ENCODE measurements at regions not wholly inside any gene's neighbourhood (a gene's known extent, or its start where the extent isn't known, plus 50 kb on each side); places are given as distances from the start of the nearest gene placed in this dataset.

DNA sequence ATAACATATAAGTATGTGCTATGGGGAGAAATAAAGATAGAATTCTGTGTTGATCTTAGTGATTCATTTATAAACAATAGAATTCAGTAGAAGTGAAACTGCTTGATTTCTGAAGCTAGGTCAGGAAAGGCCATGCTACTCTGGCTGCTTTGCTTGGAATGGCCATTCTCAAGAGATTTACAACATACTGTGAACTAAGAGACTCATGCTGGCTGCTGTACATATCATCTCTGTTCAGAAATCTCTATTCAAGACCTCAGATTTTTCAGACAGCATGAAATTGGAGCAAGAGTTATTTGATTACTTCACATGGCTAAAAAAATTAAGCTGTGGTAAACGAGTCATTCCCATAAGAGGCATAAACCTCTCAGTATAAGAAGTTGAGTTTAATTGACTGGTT lies 662.6 kb downstream of the BCKDHB start:
- no peak for DNase-seq (ENCODE audit: low read depth in 1 of 2, low spot score in 2 of 2)
- Histone ChIP-seq H2BK15ac (ENCODE audit: low read length) (no peak overlapping the region), H3K27me3 (replicated peaks in 1 of 4; ENCODE audit: control insufficient read depth in 3 of 4, extremely low read depth in 1 of 4, insufficient read depth in 3 of 4, low read length in 3 of 4) (no peaks in the 10 kb centered on the region), H2BK5ac (ENCODE audit: low read depth, low read length) (no peak overlapping the region), H3K9me3 (ENCODE audit: insufficient read depth in 2 of 2, low read depth in 1 of 2, low read length in 1 of 2) (no peaks in the 10 kb centered on the region), H2AK5ac (ENCODE audit: low read depth, low read length) (no peak overlapping the region), H4K91ac (replicated peaks; ENCODE audit: insufficient read length, low read length) (no peak overlapping the region), H3K23ac (ENCODE audit: insufficient read length) (no peak overlapping the region), H3K4me1 (replicated peaks in 1 of 4; ENCODE audit: control insufficient read depth in 3 of 4, insufficient read depth in 4 of 4, low read length in 3 of 4) (no peaks in the 10 kb centered on the region), H3K14ac (ENCODE audit: insufficient read length) (no peak overlapping the region), H2BK12ac (ENCODE audit: low read depth, low read length) (no peak overlapping the region), H3K18ac (ENCODE audit: extremely low read depth, low read length) (no peak overlapping the region), H3K79me2 (ENCODE audit: control insufficient read depth in 1 of 2, insufficient read depth in 2 of 2, low read length in 2 of 2) (no peaks in the 10 kb centered on the region), H3K4ac (replicated peaks; ENCODE audit: insufficient read length, low read depth, low read length) (no peak overlapping the region), H4K20me1 (replicated peaks in 1 of 2; ENCODE audit: control insufficient read depth in 1 of 2, insufficient read depth in 2 of 2, low read length in 2 of 2) (no peaks in the 10 kb centered on the region), H3K4me3 (ENCODE audit: extremely low read depth in 1 of 4, insufficient read depth in 2 of 4, low read depth in 3 of 4, low read length in 4 of 4) (no peak overlapping the region), H3K79me1 (ENCODE audit: low read depth, low read length) (no peaks in the 10 kb centered on the region), H3K36me3 (ENCODE audit: control insufficient read depth in 2 of 4, insufficient read depth in 4 of 4, low read length in 3 of 4) (no peaks in the 10 kb centered on the region), H2AFZ (ENCODE audit: low read length) (no peak overlapping the region), H3K4me2 (ENCODE audit: insufficient read depth in 1 of 2, low read depth in 2 of 2, low read length in 2 of 2) (no peak overlapping the region), H2BK20ac (ENCODE audit: low read length) (no peak overlapping the region), H4K8ac (ENCODE audit: extremely low read depth, insufficient read depth, low read length) (no peak overlapping the region), H4K5ac (ENCODE audit: insufficient read length, low read depth, low read length) (no peak overlapping the region), H3K56ac (replicated peaks; ENCODE audit: insufficient read length, low read depth, low read length) (no peak overlapping the region), H3K27ac (ENCODE audit: low read depth, low read length) (no peak overlapping the region), H2BK120ac (replicated peaks; ENCODE audit: low read depth, low read length) (no peak overlapping the region), H3K9ac (replicated peaks in 1 of 4; ENCODE audit: extremely low read depth in 1 of 4, low read depth in 3 of 4, low read length in 3 of 4) (no peak overlapping the region), H3K23me2 (ENCODE audit: low read depth, low read length) (no peaks in the 10 kb centered on the region)
- FAIRE-seq, result no peak
- WGBS, 2 experiments (ENCODE audit: extremely low coverage in 1 of 2, insufficient coverage in 1 of 2, insufficient read length in 1 of 2, insufficient replicate concordance in 2 of 2, low coverage in 1 of 2, low lambda C conversion rate in 2 of 2, missing lambda C conversion rate in 1 of 2), result 94% methylated on average over 1 of the region's 1 CpG; no CpG with 5 or more reads in 1 of the 2 experiments
- CTCF ChIA-PET (ENCODE audit: partially characterized antibody), result interaction anchor here (1.4 to 1.5 kb wide), 2 partner anchors 26 to 307 kb away, joined by 3 read pairs; no protein-coding TSS in a partner anchor
- POLR2A ChIA-PET (ENCODE audit: partially characterized antibody), result no interaction called here
- TF ChIP-seq SP1 (IDR thresholded peaks at IDR 0.05; ENCODE audit: low read depth, low read length) (no peak), NANOG (IDR thresholded peaks at IDR 0.05; ENCODE audit: insufficient read depth, low read depth, low read length, poor library complexity, severe bottlenecking) (no peak), SAP30 (IDR thresholded peaks at IDR 0.05; ENCODE audit: insufficient read depth, insufficient replicate concordance, low read length) (no peak), SP2 (IDR thresholded peaks at IDR 0.05; ENCODE audit: low read length) (no peak), PHF8 (conservative IDR thresholded peaks at IDR 0.05; ENCODE audit: low read depth, low read length) (no peak), YY1 (IDR thresholded peaks at IDR 0.05; ENCODE audit: low read depth, low read length) (no peak), SP4 (IDR thresholded peaks at IDR 0.05; ENCODE audit: low read length) (no peak), TCF12 (IDR thresholded peaks at IDR 0.05; ENCODE audit: low read depth, low read length) (no peak), JUND (IDR thresholded peaks at IDR 0.05; ENCODE audit: low read length) (no peak), POLR2AphosphoS5 (IDR thresholded peaks at IDR 0.05; ENCODE audit: low read depth, low read length) (no peak), RNF2 (IDR thresholded peaks at IDR 0.05; ENCODE audit: borderline replicate concordance, low read depth, low read length, missing control alignments, poor library complexity, severe bottlenecking) (no peak), ATF3 (IDR thresholded peaks at IDR 0.05; ENCODE audit: insufficient read depth, low read depth, low read length) (no peak), HDAC6 (IDR thresholded peaks at IDR 0.05; ENCODE audit: low read depth, low read length) (no peak), KDM1A (IDR thresholded peaks at IDR 0.05; ENCODE audit: borderline replicate concordance, low read length) (no peak), POU5F1 (IDR thresholded peaks at IDR 0.05; ENCODE audit: low read depth, low read length) (no peak)

Data from H1 (cell line).